ENCODE measurements at regions not wholly inside any gene's neighbourhood (a gene's known extent, or its start where the extent isn't known, plus 50 kb on each side); places are given as distances from the start of the nearest gene placed in this dataset.

DNA sequence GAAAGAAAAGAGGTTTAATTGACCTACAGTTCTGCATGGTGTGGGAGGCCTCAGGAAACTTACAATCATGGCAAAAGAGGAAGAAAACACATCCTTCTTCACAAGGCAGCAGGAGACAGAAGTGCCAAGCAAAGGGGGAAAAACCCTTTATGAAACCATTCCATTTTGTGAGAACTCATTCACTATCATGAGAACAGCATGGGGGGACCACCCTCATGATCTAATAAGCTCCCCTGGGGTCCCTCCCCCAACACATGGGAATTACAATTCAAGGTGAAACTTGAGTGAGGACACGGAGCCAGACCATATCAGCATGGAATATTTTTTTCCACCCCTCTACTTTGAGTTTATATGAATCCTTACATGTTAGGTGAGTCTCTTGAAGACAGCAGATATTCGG lies 173.7 kb downstream of the PHF2 start (continued):
- TF ChIP-seq, protein P1, sequence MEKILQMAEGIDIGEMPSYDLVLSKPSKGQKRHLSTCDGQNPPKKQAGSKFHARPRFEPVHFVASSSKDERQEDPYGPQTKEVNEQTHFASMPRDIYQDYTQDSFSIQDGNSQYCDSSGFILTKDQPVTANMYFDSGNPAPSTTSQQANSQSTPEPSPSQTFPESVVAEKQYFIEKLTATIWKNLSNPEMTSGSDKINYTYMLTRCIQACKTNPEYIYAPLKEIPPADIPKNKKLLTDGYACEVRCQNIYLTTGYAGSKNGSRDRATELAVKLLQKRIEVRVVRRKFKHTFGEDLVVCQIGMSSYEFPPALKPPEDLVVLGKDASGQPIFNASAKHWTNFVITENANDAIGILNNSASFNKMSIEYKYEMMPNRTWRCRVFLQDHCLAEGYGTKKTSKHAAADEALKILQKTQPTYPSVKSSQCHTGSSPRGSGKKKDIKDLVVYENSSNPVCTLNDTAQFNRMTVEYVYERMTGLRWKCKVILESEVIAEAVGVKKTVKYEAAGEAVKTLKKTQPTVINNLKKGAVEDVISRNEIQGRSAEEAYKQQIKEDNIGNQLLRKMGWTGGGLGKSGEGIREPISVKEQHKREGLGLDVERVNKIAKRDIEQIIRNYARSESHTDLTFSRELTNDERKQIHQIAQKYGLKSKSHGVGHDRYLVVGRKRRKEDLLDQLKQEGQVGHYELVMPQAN (conservative IDR thresholded peaks at IDR 0.05) = no peak
- TF ChIP-seq, protein P2, sequence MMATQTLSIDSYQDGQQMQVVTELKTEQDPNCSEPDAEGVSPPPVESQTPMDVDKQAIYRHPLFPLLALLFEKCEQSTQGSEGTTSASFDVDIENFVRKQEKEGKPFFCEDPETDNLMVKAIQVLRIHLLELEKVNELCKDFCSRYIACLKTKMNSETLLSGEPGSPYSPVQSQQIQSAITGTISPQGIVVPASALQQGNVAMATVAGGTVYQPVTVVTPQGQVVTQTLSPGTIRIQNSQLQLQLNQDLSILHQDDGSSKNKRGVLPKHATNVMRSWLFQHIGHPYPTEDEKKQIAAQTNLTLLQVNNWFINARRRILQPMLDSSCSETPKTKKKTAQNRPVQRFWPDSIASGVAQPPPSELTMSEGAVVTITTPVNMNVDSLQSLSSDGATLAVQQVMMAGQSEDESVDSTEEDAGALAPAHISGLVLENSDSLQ (IDR thresholded peaks at IDR 0.05) = no peak
- TF ChIP-seq PAX5 (IDR thresholded peaks at IDR 0.05; ENCODE audit: borderline replicate concordance, low read depth, low read length) (no peak), IRF4 (IDR thresholded peaks at IDR 0.05; ENCODE audit: low read depth, low read length) (no peak), TARDBP (IDR thresholded peaks at IDR 0.05; ENCODE audit: borderline replicate concordance) (no peak), JUND (IDR thresholded peaks at IDR 0.05; ENCODE audit: low read depth, low read length) (no peak), LARP7 (IDR thresholded peaks at IDR 0.05) (no peak), HDAC6 (IDR thresholded peaks at IDR 0.05; ENCODE audit: unreplicated experiment) (no peak), RAD51 (IDR thresholded peaks at IDR 0.05) (no peak), CBX5 (IDR thresholded peaks at IDR 0.05; ENCODE audit: low read depth) (no peak), MEF2B (IDR thresholded peaks at IDR 0.05; ENCODE audit: partially characterized antibody, poor library complexity, severe bottlenecking) (no peak), BCL11A (IDR thresholded peaks at IDR 0.05; ENCODE audit: low read depth, low read length) (no peak), RCOR1 (conservative IDR thresholded peaks at IDR 0.05; ENCODE audit: low read depth, low read length) (no peak)
- TF ChIP-seq, protein P3, sequence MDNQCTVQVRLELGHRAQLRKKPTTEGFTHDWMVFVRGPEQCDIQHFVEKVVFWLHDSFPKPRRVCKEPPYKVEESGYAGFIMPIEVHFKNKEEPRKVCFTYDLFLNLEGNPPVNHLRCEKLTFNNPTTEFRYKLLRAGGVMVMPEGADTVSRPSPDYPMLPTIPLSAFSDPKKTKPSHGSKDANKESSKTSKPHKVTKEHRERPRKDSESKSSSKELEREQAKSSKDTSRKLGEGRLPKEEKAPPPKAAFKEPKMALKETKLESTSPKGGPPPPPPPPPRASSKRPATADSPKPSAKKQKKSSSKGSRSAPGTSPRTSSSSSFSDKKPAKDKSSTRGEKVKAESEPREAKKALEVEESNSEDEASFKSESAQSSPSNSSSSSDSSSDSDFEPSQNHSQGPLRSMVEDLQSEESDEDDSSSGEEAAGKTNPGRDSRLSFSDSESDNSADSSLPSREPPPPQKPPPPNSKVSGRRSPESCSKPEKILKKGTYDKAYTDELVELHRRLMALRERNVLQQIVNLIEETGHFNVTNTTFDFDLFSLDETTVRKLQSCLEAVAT (IDR thresholded peaks at IDR 0.05) = no peak
